ENCODE measurements at regions not wholly inside any gene's neighbourhood (a gene's known extent, or its start where the extent isn't known, plus 50 kb on each side); places are given as distances from the start of the nearest gene placed in this dataset.
"Not testable (repeated sequence)": the region's sequence is repeated elsewhere in the genome, so short reads cannot be mapped to it uniquely, and the experiment has no call there.

DNA sequence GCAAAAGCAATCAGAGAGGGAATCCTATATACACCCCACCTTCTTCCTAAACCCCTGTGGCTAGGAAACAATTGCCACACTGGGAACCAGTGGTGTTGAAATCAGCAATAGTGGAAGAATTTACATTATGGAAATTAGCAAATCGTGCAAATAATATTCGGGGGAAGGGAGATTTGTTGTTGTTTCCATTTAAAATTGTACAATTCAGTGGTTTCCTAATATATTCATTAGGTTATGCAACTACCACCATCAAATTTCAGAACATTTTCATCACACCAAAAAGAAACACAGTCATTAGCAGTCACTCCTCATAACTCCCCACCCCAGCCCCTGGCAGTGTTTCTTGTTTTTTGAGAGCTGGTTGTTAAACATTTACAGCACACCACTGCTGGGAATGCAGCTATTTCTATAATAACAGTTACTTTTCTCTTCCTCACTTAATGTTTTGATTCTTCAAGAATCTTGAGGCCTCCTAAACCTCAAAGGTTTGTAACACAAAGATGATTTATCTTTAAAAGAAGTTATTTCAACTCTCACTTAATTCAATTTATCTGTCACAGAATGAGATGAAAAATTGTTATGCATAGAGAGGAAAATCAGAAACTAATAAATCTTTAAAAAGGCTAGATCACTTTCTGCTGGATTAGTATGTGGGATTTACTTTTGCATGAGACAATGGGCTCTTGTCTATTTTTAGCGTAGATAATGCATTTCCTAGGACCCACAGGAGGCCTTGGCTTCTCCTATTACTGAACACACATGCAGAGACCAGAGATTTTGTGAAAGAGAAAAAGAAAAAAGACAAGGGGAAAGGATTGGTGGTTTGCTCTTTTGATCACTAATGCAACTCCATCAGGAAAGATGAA is 91.8 kb upstream of the DAPK1 start:
- DNase-seq (ENCODE audit: low read depth, low spot score) = no peak

- no peak for DNase-seq (ENCODE audit: low read depth, low spot score)
Observed at GRCh38 chr9:87406543-87407166, 91.0 kb upstream of the DAPK1 start.

DNA sequence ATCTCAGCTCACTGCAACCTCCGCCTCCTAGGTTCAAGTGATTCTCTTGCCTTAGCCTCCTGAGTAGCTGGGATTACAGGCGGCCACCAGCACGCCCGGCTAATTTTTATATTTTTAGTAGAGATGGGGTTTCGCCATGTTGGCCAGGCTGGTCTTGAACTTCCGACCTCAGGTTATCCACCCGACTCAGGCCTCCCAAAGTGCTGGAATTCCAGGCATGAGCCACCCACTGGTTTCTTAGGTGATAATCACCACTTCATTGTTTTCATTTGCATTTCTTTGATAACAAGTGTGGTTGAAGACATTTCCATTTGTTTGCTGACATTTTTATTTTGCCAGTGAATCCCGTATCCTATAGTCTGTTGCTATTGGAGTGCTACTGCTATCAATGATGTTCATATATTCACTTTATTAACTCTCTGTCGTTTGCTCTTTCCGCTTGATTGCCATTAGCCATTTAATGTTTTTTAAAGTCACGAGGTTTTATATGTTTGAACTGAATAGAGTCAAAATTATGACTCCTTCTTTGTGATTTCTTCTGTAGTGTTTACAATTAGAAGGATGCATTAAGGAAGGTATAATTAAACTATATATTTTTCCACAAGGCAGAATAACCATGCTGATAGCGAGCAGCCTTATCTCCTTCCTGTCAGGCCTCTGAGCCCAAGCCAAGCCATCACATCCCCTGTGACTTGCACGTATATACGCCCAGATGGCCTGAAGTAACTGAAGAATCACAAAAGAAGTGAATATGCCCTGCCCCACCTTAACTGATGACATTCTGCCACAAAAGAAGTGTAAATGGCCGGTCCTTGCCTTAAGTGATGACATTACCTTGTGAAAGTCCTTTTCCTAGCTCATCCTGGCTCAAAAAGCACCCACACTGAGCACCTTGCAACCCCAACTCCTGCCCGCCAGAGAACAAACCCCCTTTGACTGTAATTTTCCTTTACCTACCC is 87.3 kb upstream of the DAPK1 start:
- DNase-seq (ENCODE audit: low read depth, low spot score) = peak; percentile 74

GRCh38 chr9:87420884-87421283 is 76.8 kb upstream of the DAPK1 start:
- no peak for DNase-seq (ENCODE audit: low read depth, low spot score)

DNA sequence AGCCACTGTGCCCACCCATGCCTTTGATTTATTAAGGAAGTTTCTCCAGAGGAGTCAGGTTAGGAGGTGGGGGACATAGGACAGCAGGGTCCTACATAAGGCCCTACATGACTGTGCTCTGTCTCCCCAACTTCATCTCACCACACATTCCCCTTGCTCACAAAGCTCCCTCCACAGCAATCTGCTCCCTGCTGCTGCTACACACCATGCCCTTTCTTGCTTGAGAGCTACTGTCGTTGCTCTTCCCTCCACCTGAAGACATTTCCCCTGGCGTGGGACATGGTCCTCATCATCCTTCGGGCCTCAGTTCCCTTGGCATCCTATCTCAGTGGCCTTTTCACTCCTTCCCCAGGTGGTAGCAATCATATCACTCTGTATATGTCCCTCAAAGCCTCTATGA is 75.9 kb upstream of the DAPK1 start:
- no peak for DNase-seq (ENCODE audit: low read depth, low spot score)

DNA sequence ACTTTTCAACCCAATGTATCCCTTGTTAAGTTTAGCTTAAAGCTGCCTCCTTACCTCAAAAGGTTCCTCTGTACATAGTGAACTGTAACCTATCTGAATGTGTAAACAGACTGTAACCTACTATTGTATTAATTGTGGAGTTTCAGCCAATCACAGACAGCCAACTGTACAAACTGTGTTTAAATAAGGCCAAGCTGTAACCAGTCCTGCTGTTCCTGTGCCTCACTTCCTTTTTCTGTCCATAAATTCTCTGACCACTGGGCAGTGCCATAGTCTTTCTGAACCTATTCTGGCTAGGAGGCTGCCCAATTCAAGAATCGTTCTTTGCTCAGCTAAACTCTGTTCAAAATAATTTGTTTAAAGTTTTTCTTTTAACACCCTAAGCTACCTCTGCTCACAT is 74.7 kb upstream of the DAPK1 start:
- no peak for DNase-seq (ENCODE audit: low read depth, low spot score)

GRCh38 chr9:87423885-87424284 is 73.8 kb upstream of the DAPK1 start:
- not testable (repeated sequence) for DNase-seq (ENCODE audit: low read depth, low spot score)

GRCh38 chr9:87425202-87425601 is 72.5 kb upstream of the DAPK1 start:
- no peak for DNase-seq (ENCODE audit: low read depth, low spot score)

DNA sequence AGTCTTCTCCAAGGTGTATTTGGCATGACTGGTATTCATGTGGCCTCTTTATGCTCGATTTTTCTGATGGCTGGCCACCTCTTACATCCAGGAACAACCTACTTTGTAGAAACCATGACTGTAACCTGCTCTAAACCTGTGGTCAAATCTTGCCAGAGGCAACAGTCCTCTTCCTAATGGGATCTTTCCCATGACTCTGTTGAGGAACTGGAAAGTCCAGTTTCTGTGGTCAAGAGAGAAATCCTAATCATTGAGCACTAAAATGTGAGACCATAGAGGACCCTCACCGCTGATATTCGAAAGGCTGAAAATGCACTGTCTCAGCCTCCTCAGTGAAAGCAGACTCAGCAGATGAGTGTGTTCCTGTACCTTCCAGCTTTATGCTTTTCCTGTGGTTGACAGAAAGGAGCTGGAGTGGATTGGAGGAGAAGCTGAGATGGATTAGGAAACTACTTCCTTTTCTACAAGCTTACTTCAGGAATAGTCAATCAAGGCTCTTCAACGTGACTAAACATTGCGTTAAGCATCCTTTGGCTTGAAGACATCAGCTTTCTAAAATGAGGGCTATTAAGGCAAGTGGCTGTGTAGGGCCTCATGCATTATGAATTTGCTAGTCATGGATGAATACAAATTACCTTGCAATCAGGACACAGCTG is 69.7 kb upstream of the DAPK1 start:
- DNase-seq (ENCODE audit: low read depth, low spot score) = no peak

GRCh38 chr9:87428659-87429058 is 69.0 kb upstream of the DAPK1 start:
- no peak for DNase-seq (ENCODE audit: low read depth, low spot score)

DNA sequence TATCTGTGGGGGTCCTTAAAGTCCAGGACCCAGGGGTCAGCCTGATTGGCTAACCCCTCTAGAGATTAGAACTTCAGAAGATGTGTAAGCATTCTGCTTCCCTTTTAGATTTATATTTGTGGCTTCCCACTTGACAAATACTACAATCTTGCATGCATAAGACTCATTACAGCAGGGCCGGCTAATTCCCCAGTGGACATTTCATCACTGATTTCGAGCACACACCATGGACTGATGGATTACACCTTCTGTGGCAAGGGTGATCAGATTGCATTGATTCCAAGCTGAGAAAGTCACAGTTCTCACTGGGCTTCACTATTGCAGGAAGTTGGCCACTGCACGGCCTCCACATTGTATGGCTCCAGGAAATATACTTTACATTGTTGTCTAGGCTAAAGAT is 65.8 kb upstream of the DAPK1 start:
- DNase-seq (ENCODE audit: low read depth, low spot score) = no peak

DNA sequence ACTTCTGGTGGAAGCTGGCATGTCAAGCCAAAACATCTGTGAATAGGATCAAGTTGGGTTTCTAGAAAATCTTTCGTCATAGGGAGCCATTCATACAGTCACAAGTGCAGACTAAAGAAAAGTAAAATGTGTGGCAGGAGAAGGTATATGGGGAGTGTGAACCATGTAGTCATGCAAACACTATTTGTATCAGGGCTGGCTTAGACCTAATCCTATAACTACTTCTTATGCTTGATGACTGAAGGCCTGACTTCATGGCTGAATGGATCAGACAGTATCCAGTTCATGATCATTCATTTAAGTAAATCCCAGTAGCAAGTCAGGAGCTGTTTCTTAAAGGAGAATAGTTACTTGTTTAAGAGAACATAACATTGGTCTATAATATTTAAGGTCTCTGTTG is 63.8 kb upstream of the DAPK1 start:
- no peak for DNase-seq (ENCODE audit: low read depth, low spot score)

GRCh38 chr9:87434366-87434765 is 63.3 kb upstream of the DAPK1 start:
- no peak for DNase-seq (ENCODE audit: low read depth, low spot score)

DNA sequence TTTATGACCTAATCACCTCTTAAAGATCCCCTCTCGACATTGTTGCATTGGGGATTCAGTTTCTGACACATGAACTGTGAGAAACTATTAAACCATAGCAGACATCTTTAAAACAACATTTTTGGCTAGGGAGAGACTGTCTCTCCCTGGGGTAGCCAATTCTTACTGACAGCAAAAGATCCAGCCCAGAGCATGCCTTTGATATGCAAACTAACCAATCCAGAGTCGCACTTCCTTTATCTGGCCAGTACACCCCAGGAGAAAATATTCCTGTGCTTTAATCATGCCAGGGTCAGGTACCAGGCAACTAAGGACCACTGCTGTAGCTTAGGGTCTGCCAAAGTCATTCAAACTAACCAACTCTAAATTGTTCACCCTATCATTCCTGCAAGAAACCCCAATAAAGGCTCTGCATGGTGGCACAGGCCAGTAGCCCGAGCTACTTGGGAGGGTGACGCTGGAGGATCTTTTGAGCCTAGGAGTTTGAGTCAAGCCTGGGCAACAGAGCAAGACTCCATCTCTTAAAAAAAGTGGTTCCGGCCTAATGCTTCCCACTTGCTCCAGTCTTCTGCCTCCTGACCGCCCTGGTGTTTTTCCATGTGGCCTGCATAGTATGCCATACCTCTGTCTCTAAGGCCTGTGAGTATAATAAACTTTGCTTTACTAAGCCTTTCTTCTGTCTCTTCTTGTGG is 62.3 kb upstream of the DAPK1 start:
- DNase-seq (ENCODE audit: low read depth, low spot score) = no peak

GRCh38 chr9:87436716-87437115 is 61.0 kb upstream of the DAPK1 start:
- DNase-seq (ENCODE audit: low read depth, low spot score) = no peak

DNA sequence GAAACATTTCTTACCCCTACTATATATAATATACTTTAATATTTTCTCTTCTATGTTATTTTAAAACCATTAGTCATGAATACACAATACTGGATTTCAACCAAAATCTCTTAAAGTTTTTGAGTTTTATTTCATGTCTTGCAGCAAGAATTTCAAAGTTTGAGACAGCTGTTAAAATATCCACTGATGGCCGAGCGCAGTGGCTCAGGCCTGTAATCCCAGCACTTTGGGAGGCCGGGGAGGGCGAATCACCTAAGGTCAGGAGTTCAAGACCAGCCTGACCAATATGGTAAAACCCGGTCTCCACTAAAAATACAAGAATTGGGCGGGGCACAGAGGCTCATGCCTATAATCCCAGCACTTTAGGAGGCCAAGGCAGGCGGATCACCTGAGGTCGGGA is 59.7 kb upstream of the DAPK1 start:
- no peak for DNase-seq (ENCODE audit: low read depth, low spot score)

DNA sequence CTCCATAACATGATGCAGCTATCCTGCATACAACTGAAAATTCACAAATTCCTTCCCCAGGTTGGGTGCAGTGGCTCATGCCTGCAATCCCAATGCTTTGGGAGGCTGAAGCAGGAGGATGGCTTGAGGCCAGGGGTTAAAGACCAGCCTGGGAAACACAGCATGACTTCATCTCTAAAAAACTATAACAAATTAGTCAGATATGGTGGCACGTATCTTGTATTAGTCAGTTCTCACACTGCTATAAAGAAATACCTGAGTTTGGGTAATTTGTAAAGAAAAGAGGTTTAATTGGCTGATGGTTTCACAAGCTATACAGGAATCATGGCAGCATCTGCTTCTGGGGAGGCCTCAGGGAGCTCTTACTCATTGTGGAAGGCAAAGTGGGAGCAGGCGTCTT is 56.4 kb upstream of the DAPK1 start:
- DNase-seq (ENCODE audit: low read depth, low spot score) = no peak

DNA sequence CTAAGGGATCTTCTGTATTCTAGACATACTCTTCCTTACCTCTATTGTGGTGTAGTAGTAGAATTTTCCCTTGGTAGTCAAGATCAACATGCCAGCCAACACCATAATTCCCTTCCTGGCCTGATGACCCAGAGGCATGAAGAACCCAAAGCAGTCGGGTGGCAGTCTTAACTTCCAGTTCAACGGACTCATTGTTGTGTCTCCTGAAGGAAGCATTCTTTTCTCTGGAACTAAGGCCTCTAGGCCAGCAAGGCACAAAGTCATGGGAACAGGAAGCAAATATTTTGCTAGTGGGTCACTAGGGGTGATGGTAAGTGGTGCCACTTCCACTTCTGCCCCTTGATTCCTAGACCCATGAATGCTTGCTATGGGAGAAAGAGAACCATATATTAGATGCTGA is 55.2 kb upstream of the DAPK1 start:
- DNase-seq (ENCODE audit: low read depth, low spot score) = no peak

GRCh38 chr9:87443006-87443405 is 54.7 kb upstream of the DAPK1 start:
- DNase-seq (ENCODE audit: low read depth, low spot score) = no peak

- DNase-seq (ENCODE audit: low read depth, low spot score) = no peak
Observed at GRCh38 chr9:87443461-87443860, 54.2 kb upstream of the DAPK1 start.

- DNase-seq (ENCODE audit: low read depth, low spot score) = peak; percentile 52
Observed at GRCh38 chr9:87445646-87446045, 52.0 kb upstream of the DAPK1 start.

Measured in iPS DF 19.7 (cell line).